ENCODE measurements at regions not wholly inside any gene's neighbourhood (a gene's known extent, or its start where the extent isn't known, plus 50 kb on each side); places are given as distances from the start of the nearest gene placed in this dataset.

DNA sequence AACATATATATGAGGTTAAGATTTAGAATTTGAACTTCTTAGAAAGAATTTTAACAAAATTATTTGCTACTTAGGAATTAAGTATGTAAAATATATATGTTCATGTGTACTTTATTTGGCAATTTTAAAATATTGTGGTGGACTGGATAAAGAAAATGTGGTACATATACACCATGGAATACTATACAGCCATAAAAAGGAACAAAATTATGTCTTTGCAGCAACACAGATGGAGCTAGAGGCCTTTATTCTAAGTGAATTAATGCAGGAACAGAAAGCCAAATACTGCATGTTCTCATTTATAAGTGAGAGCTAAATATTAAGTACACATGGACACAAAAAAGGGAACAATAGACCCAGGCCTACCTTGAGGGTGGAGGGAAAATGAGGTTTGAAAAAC, 72.2 kb upstream of the FMN2 start:
- TF ChIP-seq, protein P1, sequence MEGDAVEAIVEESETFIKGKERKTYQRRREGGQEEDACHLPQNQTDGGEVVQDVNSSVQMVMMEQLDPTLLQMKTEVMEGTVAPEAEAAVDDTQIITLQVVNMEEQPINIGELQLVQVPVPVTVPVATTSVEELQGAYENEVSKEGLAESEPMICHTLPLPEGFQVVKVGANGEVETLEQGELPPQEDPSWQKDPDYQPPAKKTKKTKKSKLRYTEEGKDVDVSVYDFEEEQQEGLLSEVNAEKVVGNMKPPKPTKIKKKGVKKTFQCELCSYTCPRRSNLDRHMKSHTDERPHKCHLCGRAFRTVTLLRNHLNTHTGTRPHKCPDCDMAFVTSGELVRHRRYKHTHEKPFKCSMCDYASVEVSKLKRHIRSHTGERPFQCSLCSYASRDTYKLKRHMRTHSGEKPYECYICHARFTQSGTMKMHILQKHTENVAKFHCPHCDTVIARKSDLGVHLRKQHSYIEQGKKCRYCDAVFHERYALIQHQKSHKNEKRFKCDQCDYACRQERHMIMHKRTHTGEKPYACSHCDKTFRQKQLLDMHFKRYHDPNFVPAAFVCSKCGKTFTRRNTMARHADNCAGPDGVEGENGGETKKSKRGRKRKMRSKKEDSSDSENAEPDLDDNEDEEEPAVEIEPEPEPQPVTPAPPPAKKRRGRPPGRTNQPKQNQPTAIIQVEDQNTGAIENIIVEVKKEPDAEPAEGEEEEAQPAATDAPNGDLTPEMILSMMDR (IDR thresholded peaks at IDR 0.05) = no peak
- no peaks in the 10 kb centered on the region for H3K36me3 ChIP-seq
- no peak overlapping the region for H3K4me3 ChIP-seq
- no peak overlapping the region for H3K27ac ChIP-seq
- intact Hi-C loops (cut with DNase I) = no loop called here
- H3K4me1 ChIP-seq = no peaks in the 10 kb centered on the region
- H3K9ac ChIP-seq (ENCODE audit: low read depth in 2 of 2, low read length in 2 of 2) = no peak overlapping the region
- no peaks in the 10 kb centered on the region for H3K9me3 ChIP-seq
- DNase-seq = no peak
- H3K27me3 ChIP-seq = no peaks in the 10 kb centered on the region

DNA sequence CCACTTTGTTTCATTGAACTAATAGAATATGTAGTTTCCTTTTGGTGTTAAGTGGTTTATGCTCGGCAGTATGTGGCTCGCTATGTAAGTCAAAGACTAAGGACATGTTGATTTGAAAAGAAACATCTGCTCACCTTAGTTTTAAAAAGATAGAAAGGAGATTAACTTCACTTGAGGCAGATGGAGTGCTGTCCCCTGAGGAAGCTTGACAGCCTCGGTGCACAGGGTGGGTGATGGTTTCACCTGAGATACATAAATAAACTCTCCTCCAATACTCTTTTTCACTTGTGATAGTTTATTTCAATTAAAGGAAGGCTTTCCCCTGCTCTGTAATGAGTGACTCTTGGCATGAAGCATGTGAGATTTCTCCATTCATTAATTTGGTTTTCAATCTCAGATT, 70.8 kb upstream of the FMN2 start:
- Histone ChIP-seq H3K27me3 (no peaks in the 10 kb centered on the region), H3K4me3 (no peak overlapping the region), H3K4me1 (no peaks in the 10 kb centered on the region), H3K36me3 (no peaks in the 10 kb centered on the region), H3K27ac (no peak overlapping the region), H3K9ac (ENCODE audit: low read depth in 2 of 2, low read length in 2 of 2) (no peak overlapping the region), H3K9me3 (no peaks in the 10 kb centered on the region)
- TF ChIP-seq, protein P1 (IDR thresholded peaks at IDR 0.05) = no peak
- no peak for DNase-seq
- intact Hi-C loops (cut with DNase I) = loop anchor here (10.0 kb wide), 1 partner anchor 164 kb away; no protein-coding TSS in a partner anchor

DNA sequence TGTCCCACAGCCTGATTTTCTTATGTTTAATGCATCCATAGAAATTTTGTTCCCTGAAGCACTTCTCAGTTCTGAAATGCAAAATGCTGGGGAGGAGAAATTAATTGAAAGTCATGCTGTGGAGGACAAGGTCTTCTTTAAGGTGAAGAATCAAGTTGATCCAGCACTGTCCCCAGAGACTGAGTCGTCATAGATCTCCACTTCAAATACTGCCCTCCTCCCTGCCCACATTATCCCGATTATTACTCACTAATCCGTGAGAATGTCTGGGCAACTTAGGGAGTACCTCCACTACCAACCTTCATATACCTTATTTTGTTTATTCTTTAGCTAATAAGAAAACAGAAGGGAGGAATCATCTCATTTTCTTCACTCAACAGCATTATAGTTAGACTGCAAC, 70.0 kb upstream of the FMN2 start:
- Histone ChIP-seq H3K27me3 (no peaks in the 10 kb centered on the region), H3K36me3 (no peaks in the 10 kb centered on the region), H3K27ac (no peak overlapping the region), H3K9ac (ENCODE audit: low read depth in 2 of 2, low read length in 2 of 2) (no peak overlapping the region), H3K4me1 (no peaks in the 10 kb centered on the region), H3K4me3 (no peak overlapping the region), H3K9me3 (no peaks in the 10 kb centered on the region)
- intact Hi-C loops (cut with DNase I) = loop anchor here (10.0 kb wide), 1 partner anchor 163 kb away; no protein-coding TSS in a partner anchor
- DNase-seq = no peak
- TF ChIP-seq, protein P1 (IDR thresholded peaks at IDR 0.05) = no peak

DNA sequence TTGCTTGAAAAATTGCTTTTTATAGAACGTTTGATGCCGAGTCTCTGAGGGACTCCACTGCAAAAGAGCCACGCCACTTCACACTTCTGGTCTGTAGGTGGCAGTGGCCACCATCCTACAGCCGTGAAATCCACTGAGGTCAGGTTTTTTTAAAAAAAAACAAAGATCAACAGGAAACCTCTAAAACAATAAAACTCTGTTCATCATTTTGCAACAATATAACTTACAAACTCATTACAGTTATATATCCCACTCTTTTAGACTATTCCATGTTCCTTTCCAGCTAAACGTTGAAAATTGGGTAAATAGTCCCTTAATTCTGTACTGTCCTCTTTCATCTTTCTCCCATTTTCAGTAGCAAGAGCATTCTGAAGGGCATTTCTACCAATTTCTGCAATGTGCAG, 64.6 kb upstream of the FMN2 start:
- no peak overlapping the region for H3K27ac ChIP-seq
- H3K36me3 ChIP-seq = no peaks in the 10 kb centered on the region
- TF ChIP-seq, protein P1 (IDR thresholded peaks at IDR 0.05) = peak; percentile 92
- no peak overlapping the region for H3K9ac ChIP-seq (ENCODE audit: low read depth in 2 of 2, low read length in 2 of 2)
- no peak overlapping the region for H3K4me3 ChIP-seq
- DNase-seq = peak; percentile 43
- no peaks in the 10 kb centered on the region for H3K4me1 ChIP-seq
- H3K9me3 ChIP-seq = no peaks in the 10 kb centered on the region
- H3K27me3 ChIP-seq = no peaks in the 10 kb centered on the region
- intact Hi-C loops (cut with DNase I) = loop anchor here (5.0 to 10.0 kb wide), 2 partner anchors 120 to 158 kb away; no protein-coding TSS in a partner anchor

DNA sequence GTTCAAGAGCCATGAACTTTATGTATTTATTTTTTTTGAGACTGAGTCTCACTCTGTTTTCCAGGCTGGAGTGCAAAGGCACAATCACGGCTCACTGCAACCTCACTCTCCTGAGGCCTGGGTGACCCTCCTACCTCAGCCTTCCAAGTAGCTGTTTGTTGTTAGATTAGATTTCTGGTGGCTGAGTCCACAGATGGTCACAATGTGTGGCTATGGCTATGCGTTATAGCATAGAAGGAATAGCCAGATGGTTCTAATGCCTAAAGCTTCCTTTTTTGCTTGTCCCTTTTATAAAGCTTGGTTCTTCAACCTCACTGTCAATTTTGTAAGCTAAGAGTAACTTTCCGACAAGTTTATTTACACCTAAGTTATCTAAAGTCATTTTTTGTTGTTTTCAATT, 62.3 kb upstream of the FMN2 start:
- DNase-seq = no peak
- intact Hi-C loops (cut with DNase I) = loop anchor here (5.0 to 10.0 kb wide), 2 partner anchors 118 to 155 kb away; no protein-coding TSS in a partner anchor
- Histone ChIP-seq H3K27ac (no peak overlapping the region), H3K4me3 (no peak overlapping the region), H3K9me3 (no peaks in the 10 kb centered on the region), H3K4me1 (no peaks in the 10 kb centered on the region), H3K9ac (ENCODE audit: low read depth in 2 of 2, low read length in 2 of 2) (no peak overlapping the region), H3K36me3 (no peaks in the 10 kb centered on the region), H3K27me3 (no peaks in the 10 kb centered on the region)
- TF ChIP-seq, protein P1 (IDR thresholded peaks at IDR 0.05) = no peak

Measured in colonic mucosa (tissue), 4 donors.